PC-3 (cell line): ENCODE measurements at regions not wholly inside any gene's neighbourhood (a gene's known extent, or its start where the extent isn't known, plus 50 kb on each side); places are given as distances from the start of the nearest gene placed in this dataset.

Source experiments
- ATAC-seq: fragments of 200-7000 bp; cut with Tn5 transposase; 2 replicates; pipeline ENCODE4 v1.9.1; 2020; ENCODE audit warnings: mild to moderate bottlenecking, moderate library complexity
- BruUV-seq: library from RNA; stranded (reverse); fragments of 400-500 nt; replicated peaks from 2 replicates; lab custom pipeline; 2021; lab: Mats Ljungman, UMichigan
- CTCF ChIA-PET: fragments of 300-600 bp; sonication (Branson Sonifier 250); formaldehyde crosslinking; loops from one replicate; lab custom pipeline; 2022; ENCODE audit warnings: antibody characterized with exemption; lab: Charles Lee
- POLR2A ChIA-PET: fragments of 300-600 bp; sonication (Branson Sonifier 250); formaldehyde crosslinking; loops from one replicate; lab custom pipeline; 2022; ENCODE audit warnings: antibody characterized with exemption; ENCODE audit not compliant: unreplicated experiment; lab: Charles Lee
- DNase-seq: peaks from one replicate; pipeline ENCODE4 v3.0.0-alpha.2; 2015
- H2AFZ ChIP-seq: fragments of 300-600 bp; sonication (generic); 2 replicates; pipeline ENCODE4 v1.6.0; 2016; ENCODE audit warnings: antibody characterized with exemption, low read length
- H3F3A ChIP-seq: fragments of 300-600 bp; sonication (generic); one replicate; pipeline ENCODE4 v1.6.0; 2017; ENCODE audit warnings: antibody characterized with exemption, low read length, control low read depth, mild to moderate bottlenecking; ENCODE audit not compliant: unreplicated experiment
- H3K27ac ChIP-seq: fragments of 300-600 bp; sonication (generic); 2 replicates; pipeline ENCODE4 v1.5.1; 2016; ENCODE audit warnings: mild to moderate bottlenecking, low read length
- H3K27me3 ChIP-seq: fragments of 300-600 bp; sonication (generic); 2 replicates; pipeline ENCODE4 v1.6.1; 2016; ENCODE audit warnings: low read length, mixed read lengths
- H3K36me3 ChIP-seq: fragments of 300-600 bp; sonication (generic); 2 replicates; pipeline ENCODE4 v1.6.1; 2016; ENCODE audit warnings: low read depth, mixed run types, low read length, mixed read lengths
- H3K4me1 ChIP-seq: fragments of 300-600 bp; sonication (generic); 2 replicates; pipeline ENCODE4 v1.5.1; 2016; ENCODE audit warnings: low read length; ENCODE audit not compliant: insufficient read depth
- H3K4me2 ChIP-seq: fragments of 300-600 bp; sonication (generic); 2 replicates; pipeline ENCODE4 v1.6.0; 2016; ENCODE audit warnings: low read length
- H3K4me3 ChIP-seq: fragments of 300-600 bp; sonication (generic); 2 replicates; pipeline ENCODE4 v1.5.1; 2016; ENCODE audit warnings: mild to moderate bottlenecking, low read length, mixed read lengths
- H3K79me2 ChIP-seq: fragments of 300-600 bp; sonication (generic); 2 replicates; pipeline ENCODE4 v1.6.1; 2017; ENCODE audit warnings: low read length, mixed read lengths
- H3K9ac ChIP-seq: fragments of 300-600 bp; sonication (generic); 2 replicates; pipeline ENCODE4 v1.6.0; 2016; ENCODE audit warnings: mild to moderate bottlenecking, low read length
- H3K9me2 ChIP-seq: fragments of 300-600 bp; sonication (generic); replicated peaks from 2 replicates; pipeline ENCODE4 v1.6.1; 2016; ENCODE audit warnings: mixed run types, low read length, mixed read lengths
- H3K9me3 ChIP-seq: fragments of 300-600 bp; sonication (generic); 2 replicates; pipeline ENCODE4 v1.6.1; 2016; ENCODE audit warnings: low read length, mixed read lengths
- H4K20me1 ChIP-seq: fragments of 300-600 bp; sonication (generic); 2 replicates; pipeline ENCODE4 v1.6.1; 2016; ENCODE audit warnings: low read length, mixed read lengths
- CTCF ChIP-seq: fragments of 300-600 bp; sonication (generic); conservative IDR thresholded peaks from 2 replicates; pipeline ENCODE4 v1.5.1; 2017; ENCODE audit warnings: antibody characterized with exemption, low read depth, mild to moderate bottlenecking, low read length
- EZH2 ChIP-seq: fragments of 300-600 bp; sonication (generic); IDR thresholded peaks from one replicate; pipeline ENCODE4 v1.6.1; 2017; ENCODE audit warnings: antibody characterized with exemption, mild to moderate bottlenecking, low read length; ENCODE audit not compliant: unreplicated experiment
- EZH2phosphoT487 ChIP-seq: fragments of 300-600 bp; sonication (generic); IDR thresholded peaks from 2 replicates; pipeline ENCODE4 v1.6.1; 2018; ENCODE audit warnings: mild to moderate bottlenecking, antibody characterized with exemption, low read length, borderline replicate concordance
- intact Hi-C: fragments of 100-400 bp; cut with micrococcal nuclease; formaldehyde crosslinking; loops from 2 replicates; pipeline ENCODE4 v1.9.0; 2023

DNA sequence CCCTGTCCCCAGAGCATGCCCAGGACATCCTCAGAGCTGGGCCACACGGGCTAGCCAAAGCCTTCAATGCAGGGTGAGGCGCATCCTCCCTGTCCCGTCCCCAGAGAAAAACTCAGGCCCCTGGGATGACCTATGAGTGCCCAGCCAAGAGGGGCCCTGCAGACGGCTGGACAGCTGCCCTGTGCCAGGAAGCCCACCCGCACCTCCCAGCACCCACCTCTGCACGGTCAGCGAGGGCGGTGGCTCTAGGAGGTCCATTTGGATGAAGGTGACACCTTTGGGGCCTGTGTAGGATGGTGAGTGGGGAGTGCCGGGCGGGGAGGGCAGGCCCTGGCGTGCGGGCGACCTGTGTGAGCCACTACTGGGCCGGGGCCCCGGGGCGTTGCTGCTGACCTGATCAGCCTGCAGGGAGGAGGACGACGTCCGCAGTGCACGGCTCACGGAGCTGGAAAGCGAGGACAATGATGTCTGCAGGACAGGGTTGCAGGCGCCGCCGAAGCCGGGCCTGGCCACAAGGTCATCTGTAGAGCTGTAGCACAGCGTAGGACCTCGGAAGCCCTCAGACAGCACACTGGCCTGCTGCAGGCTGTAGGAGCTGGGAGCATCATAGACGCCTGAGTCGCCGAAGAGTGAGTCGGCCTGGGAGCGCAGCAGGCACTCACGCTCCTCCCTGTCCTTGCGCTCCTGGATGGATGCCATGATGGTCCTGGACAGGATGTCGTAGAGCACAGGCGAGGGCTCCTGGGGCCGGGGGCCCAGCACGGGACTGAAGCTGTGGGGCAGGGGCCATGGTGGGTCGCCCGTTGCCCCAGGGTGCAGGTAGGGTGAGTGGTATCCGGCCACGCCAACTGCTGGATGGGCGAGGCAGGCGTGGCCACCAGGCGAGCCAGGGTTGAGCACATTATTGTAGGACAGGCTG, 180.5 kb downstream of the IGLL1 start:
- no peak overlapping the region for H3K9ac ChIP-seq
- no peaks in the 10 kb centered on the region for H3K4me1 ChIP-seq
- no peaks in the 10 kb centered on the region for H3K9me3 ChIP-seq
- H3K9me2 ChIP-seq = no peaks in the 10 kb centered on the region
- TF ChIP-seq EZH2phosphoT487 = no peak
- TF ChIP-seq CTCF = no peak
- TF ChIP-seq EZH2 = no peak
- H3K79me2 ChIP-seq = no peaks in the 10 kb centered on the region
- H2AFZ ChIP-seq = no peak overlapping the region
- ATAC-seq = no peak
- POLR2A ChIA-PET = no interaction called here
- CTCF ChIA-PET = no interaction called here
- no peaks in the 10 kb centered on the region for H3K36me3 ChIP-seq
- no TSS peak for BruUV-seq
- no peak for DNase-seq
- H3K4me2 ChIP-seq = no peak overlapping the region
- H3K27ac ChIP-seq = no peak overlapping the region
- H3F3A ChIP-seq = no peaks in the 10 kb centered on the region
- no peaks in the 10 kb centered on the region for H4K20me1 ChIP-seq
- no peak overlapping the region for H3K4me3 ChIP-seq
- intact Hi-C loops = no loop called here
- H3K27me3 ChIP-seq = no peaks in the 10 kb centered on the region

DNA sequence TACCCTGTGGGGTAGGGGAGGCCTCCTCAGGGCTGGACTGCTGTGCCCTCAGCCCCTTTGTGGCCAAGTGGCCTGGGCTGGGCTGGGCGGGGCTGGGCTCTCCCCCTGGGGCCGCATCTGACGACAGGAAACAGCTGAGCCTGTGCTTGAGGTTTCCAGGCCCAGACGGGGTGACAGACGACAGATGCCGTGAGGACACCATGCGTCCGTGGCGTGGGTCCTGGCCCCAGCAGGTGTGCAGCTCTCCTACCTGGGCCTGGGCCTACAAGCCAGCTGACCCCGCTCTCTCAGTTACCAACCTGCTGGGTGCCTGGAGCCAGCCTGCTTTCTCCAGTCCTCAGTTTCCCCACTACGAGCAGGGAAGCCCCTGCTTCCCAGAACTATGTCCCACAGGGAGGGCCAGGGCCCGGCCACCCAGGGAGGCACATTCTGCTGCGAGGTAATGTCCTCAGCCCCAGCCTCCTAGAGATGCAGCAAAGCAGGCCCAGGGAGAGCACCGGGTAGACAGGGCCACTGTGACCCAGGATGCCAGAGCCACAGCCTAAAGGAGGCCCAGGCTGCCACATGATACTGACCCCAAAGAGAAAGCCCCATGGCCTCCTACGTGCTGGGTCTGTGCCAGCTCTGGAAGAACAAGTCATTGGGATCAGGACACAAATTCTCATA, 181.3 kb downstream of the IGLL1 start:
- Histone ChIP-seq H3K9me2 (no peaks in the 10 kb centered on the region), H3K4me2 (no peak overlapping the region), H3F3A (no peaks in the 10 kb centered on the region), H3K36me3 (no peaks in the 10 kb centered on the region), H2AFZ (no peak overlapping the region), H3K27me3 (no peaks in the 10 kb centered on the region), H3K9ac (no peak overlapping the region), H3K4me3 (no peak overlapping the region), H3K79me2 (no peaks in the 10 kb centered on the region), H3K4me1 (no peaks in the 10 kb centered on the region), H4K20me1 (no peaks in the 10 kb centered on the region), H3K27ac (no peak overlapping the region), H3K9me3 (no peaks in the 10 kb centered on the region)
- DNase-seq (no peak), ATAC-seq (no peak)
- ChIA-PET POLR2A (no interaction called here), CTCF (no interaction called here)
- no TSS peak for BruUV-seq
- intact Hi-C loops = no loop called here
- TF ChIP-seq EZH2 = no peak
- TF ChIP-seq CTCF = no peak
- no peak for TF ChIP-seq EZH2phosphoT487
